Breast epithelium (tissue), 4 donors: ENCODE measurements at regions not wholly inside any gene's neighbourhood (a gene's known extent, or its start where the extent isn't known, plus 50 kb on each side); places are given as distances from the start of the nearest gene placed in this dataset.

Experiments used
- DNase-seq, 2 donors: peaks; one replicate each; pipeline ENCODE4 v3.0.0-alpha.2; 2019; ENCODE audit warnings: low spot score in 2 of 2
- H3K27ac ChIP-seq, 2 donors: fragments of 200-600 bp; sonication (generic) in 1 of 2; one replicate each; pipeline ENCODE4 v1.5.1; 2016 to 2019; ENCODE audit warnings: mild to moderate bottlenecking in 1 of 2
- H3K27me3 ChIP-seq, 2 donors: fragments of 200-600 bp; sonication (generic) in 1 of 2; one replicate each; pipeline versions ENCODE4 v1.5.1 to v1.6.0; 2017 to 2019; ENCODE audit warnings: control low read depth in 1 of 2, mild to moderate bottlenecking in 1 of 2
- H3K36me3 ChIP-seq: fragments of 200-600 bp; one replicate; pipeline ENCODE4 v1.5.1; 2019
- H3K4me1 ChIP-seq, 2 donors: fragments of 200-600 bp; sonication (generic); one replicate each; pipeline ENCODE4 v1.5.1; 2016 to 2019; ENCODE audit warnings: control low read depth in 1 of 2
- H3K4me3 ChIP-seq, 3 donors: fragments of 200-600 bp; sonication (generic); 1 replicate in 2 of 3; 2 replicates in 1 of 3; pipeline ENCODE4 v1.5.1; 2016 to 2019; ENCODE audit warnings: mild to moderate bottlenecking in 3 of 3, moderate library complexity in 2 of 3
- H3K9me3 ChIP-seq, 2 donors: fragments of 200-600 bp; sonication (generic) in 1 of 2; one replicate each; pipeline ENCODE4 v1.5.1; 2016 to 2019; ENCODE audit warnings: control low read depth in 1 of 2
- CTCF ChIP-seq, 3 donors: fragments of 450-650 bp; IDR thresholded peaks; one replicate each; pipeline ENCODE4 v1.5.1; 2016 to 2017; ENCODE audit warnings: antibody characterized with exemption in 3 of 3, mild to moderate bottlenecking in 3 of 3, moderate library complexity in 3 of 3
- POLR2A ChIP-seq: fragments of 450-650 bp; IDR thresholded peaks from one replicate; pipeline ENCODE4 v1.6.1; 2016; ENCODE audit warnings: antibody characterized with exemption, mild to moderate bottlenecking, moderate library complexity
- POLR2AphosphoS5 ChIP-seq, 3 donors: sonication (generic); formaldehyde crosslinking; IDR thresholded peaks; one replicate each; pipeline ENCODE4 v1.6.1; 2017; ENCODE audit warnings: antibody characterized with exemption in 3 of 3
- intact Hi-C: fragments of 100-400 bp; cut with DNase I; formaldehyde crosslinking; loops from one replicate; pipeline ENCODE4 v1.15.1; 2023; ENCODE audit warnings: low total_unique reads

- intact Hi-C loops: no loop called here
- H3K4me3 ChIP-seq: no peak overlapping the region
Measured at GRCh38 chr14:29461506-29461905, 466.1 kb downstream of the PRKD1 start.

GRCh38 chr14:29462321-29462720, 465.3 kb downstream of the PRKD1 start:
- Histone ChIP-seq H3K27me3 (no peaks in the 10 kb centered on the region), H3K27ac (no peak overlapping the region), H3K4me1 (no peaks in the 10 kb centered on the region), H3K36me3 (no peaks in the 10 kb centered on the region), H3K9me3 (no peaks in the 10 kb centered on the region), H3K4me3 (no peak overlapping the region)
- no peak for DNase-seq
- intact Hi-C loops: no loop called here
- TF ChIP-seq POLR2AphosphoS5 (IDR thresholded peaks at IDR 0.05) (no peak), CTCF (IDR thresholded peaks at IDR 0.05) (no peak), POLR2A (no peak)

More at GRCh38 chr14:29461506-29461905, 466.1 kb downstream of the PRKD1 start:
- no peaks in the 10 kb centered on the region for H3K27me3 ChIP-seq
- H3K27ac ChIP-seq: no peak overlapping the region
- H3K36me3 ChIP-seq: no peaks in the 10 kb centered on the region
- TF ChIP-seq POLR2A (no peak), POLR2AphosphoS5 (IDR thresholded peaks at IDR 0.05) (no peak), CTCF (IDR thresholded peaks at IDR 0.05) (no peak)
- no peak for DNase-seq
- H3K9me3 ChIP-seq: no peaks in the 10 kb centered on the region
- no peaks in the 10 kb centered on the region for H3K4me1 ChIP-seq

- TF ChIP-seq POLR2A: no peak
- no peak for TF ChIP-seq CTCF (IDR thresholded peaks at IDR 0.05)
- TF ChIP-seq POLR2AphosphoS5 (IDR thresholded peaks at IDR 0.05): no peak
- H3K4me3 ChIP-seq: no peak overlapping the region
- H3K9me3 ChIP-seq: no peaks in the 10 kb centered on the region
- intact Hi-C loops: no loop called here
- no peak overlapping the region for H3K27ac ChIP-seq
- no peaks in the 10 kb centered on the region for H3K36me3 ChIP-seq
- H3K27me3 ChIP-seq: no peaks in the 10 kb centered on the region
- DNase-seq: no peak
- no peaks in the 10 kb centered on the region for H3K4me1 ChIP-seq
Measured at GRCh38 chr14:29462772-29463171, 464.9 kb downstream of the PRKD1 start.

GRCh38 chr14:29463727-29464395, 463.8 kb downstream of the PRKD1 start:
- no peak for TF ChIP-seq POLR2AphosphoS5 (IDR thresholded peaks at IDR 0.05)
- no peak for TF ChIP-seq CTCF (IDR thresholded peaks at IDR 0.05)
- TF ChIP-seq POLR2A: no peak
- H3K27ac ChIP-seq: no peak overlapping the region
- no peaks in the 10 kb centered on the region for H3K36me3 ChIP-seq
- DNase-seq: no peak
- intact Hi-C loops: no loop called here
- H3K27me3 ChIP-seq: no peaks in the 10 kb centered on the region
- H3K4me1 ChIP-seq: no peaks in the 10 kb centered on the region
- no peaks in the 10 kb centered on the region for H3K9me3 ChIP-seq
- H3K4me3 ChIP-seq: no peak overlapping the region

GRCh38 chr14:29465095-29465494, 462.6 kb downstream of the PRKD1 start:
- H3K27me3 ChIP-seq: no peaks in the 10 kb centered on the region
- H3K36me3 ChIP-seq: no peaks in the 10 kb centered on the region
- no peak for DNase-seq
- no peak overlapping the region for H3K4me3 ChIP-seq
- no peaks in the 10 kb centered on the region for H3K9me3 ChIP-seq
- no peaks in the 10 kb centered on the region for H3K4me1 ChIP-seq
- intact Hi-C loops: no loop called here
- H3K27ac ChIP-seq: no peak overlapping the region
- TF ChIP-seq POLR2AphosphoS5 (IDR thresholded peaks at IDR 0.05): no peak
- TF ChIP-seq POLR2A: no peak
- TF ChIP-seq CTCF (IDR thresholded peaks at IDR 0.05): no peak
